ENCODE measurements at regions not wholly inside any gene's neighbourhood (a gene's known extent, or its start where the extent isn't known, plus 50 kb on each side); places are given as distances from the start of the nearest gene placed in this dataset.

DNA sequence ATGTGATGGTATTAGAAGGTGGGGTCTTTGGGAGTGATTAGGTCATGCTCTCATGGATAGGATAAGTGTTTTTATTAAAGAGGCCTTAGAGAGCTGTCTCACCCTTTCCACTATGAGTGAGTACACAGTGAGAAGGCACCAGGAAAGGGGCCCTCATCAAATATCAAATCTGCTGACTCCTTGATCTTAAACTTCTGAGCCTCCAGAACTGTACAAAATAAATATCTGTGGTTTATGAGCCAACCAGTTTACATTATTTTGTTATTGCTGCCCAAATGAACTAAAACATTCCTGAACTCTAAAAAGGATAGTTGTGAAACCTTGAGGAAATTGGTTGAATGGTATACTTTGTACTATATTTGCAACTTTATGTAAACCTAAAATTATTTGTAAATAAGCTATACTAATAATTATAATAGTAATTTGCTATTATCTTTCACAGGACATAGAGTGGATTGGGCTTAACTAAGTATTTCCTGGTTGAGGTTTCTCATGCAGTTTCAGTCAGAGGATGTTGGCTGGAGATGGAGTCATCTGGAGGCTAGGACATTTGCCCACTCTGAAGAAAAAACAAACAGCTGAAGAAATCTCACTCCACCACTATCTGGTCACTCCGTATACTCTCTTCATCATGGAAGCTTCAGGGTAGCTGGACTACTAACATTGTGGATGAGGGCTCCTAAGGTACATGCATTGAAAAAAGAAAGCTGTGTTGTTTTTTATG lies 1068.6 kb upstream of the CADM2 start:
- Histone ChIP-seq H3K9me3 (ENCODE audit: control insufficient read depth, insufficient read depth, low read length) (no peaks in the 10 kb centered on the region), H3K79me2 (ENCODE audit: control insufficient read depth, low read length) (no peaks in the 10 kb centered on the region), H3K9me2 (replicated peaks; ENCODE audit: control insufficient read depth, low read length) (no peaks in the 10 kb centered on the region), H3K36me3 (ENCODE audit: control insufficient read depth, low read length) (no peaks in the 10 kb centered on the region), H3K27ac (ENCODE audit: low read depth, low read length) (no peak overlapping the region), H3F3A (ENCODE audit: control insufficient read depth, insufficient read depth) (no peaks in the 10 kb centered on the region), H3K4me2 (ENCODE audit: low read length) (no peak overlapping the region), H4K20me1 (ENCODE audit: control insufficient read depth, insufficient read depth, low read depth, low read length) (no peaks in the 10 kb centered on the region), H3K4me3 (ENCODE audit: low read length) (no peak overlapping the region), H3K4me1 (ENCODE audit: control insufficient read depth, low read length) (no peaks in the 10 kb centered on the region), H3K27me3 (ENCODE audit: control insufficient read depth, low read length) (no peaks in the 10 kb centered on the region)
- no peak for TF ChIP-seq EZH2phosphoT487 (IDR thresholded peaks at IDR 0.05; ENCODE audit: borderline replicate concordance, low read length)
- TF ChIP-seq, protein P1, sequence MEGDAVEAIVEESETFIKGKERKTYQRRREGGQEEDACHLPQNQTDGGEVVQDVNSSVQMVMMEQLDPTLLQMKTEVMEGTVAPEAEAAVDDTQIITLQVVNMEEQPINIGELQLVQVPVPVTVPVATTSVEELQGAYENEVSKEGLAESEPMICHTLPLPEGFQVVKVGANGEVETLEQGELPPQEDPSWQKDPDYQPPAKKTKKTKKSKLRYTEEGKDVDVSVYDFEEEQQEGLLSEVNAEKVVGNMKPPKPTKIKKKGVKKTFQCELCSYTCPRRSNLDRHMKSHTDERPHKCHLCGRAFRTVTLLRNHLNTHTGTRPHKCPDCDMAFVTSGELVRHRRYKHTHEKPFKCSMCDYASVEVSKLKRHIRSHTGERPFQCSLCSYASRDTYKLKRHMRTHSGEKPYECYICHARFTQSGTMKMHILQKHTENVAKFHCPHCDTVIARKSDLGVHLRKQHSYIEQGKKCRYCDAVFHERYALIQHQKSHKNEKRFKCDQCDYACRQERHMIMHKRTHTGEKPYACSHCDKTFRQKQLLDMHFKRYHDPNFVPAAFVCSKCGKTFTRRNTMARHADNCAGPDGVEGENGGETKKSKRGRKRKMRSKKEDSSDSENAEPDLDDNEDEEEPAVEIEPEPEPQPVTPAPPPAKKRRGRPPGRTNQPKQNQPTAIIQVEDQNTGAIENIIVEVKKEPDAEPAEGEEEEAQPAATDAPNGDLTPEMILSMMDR (IDR thresholded peaks at IDR 0.05; ENCODE audit: low read depth, low read length, poor library complexity, severe bottlenecking), result no peak

DNA sequence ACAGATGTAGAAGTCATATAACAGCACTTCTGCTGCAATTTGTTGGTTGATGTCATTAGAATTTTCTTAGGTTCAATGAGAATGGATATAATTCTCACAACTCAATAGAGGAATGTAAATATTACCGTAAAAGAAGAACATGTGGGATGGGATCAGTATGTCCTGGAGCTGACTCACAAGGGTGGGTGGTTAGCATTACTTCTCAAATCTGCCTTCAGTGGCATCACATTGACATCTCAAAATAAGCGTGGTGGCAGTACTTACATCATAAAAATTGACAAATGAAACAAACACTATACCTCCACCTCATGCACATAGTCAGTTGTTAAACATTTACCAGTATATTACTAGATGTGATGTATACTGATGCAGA lies 1068.0 kb upstream of the CADM2 start:
- Histone ChIP-seq H3K9me3 (ENCODE audit: control insufficient read depth, insufficient read depth, low read length) (no peaks in the 10 kb centered on the region), H3K4me3 (ENCODE audit: low read length) (no peak overlapping the region), H3K9me2 (replicated peaks; ENCODE audit: control insufficient read depth, low read length) (no peaks in the 10 kb centered on the region), H3K36me3 (ENCODE audit: control insufficient read depth, low read length) (no peaks in the 10 kb centered on the region), H3K27ac (ENCODE audit: low read depth, low read length) (no peak overlapping the region), H3F3A (ENCODE audit: control insufficient read depth, insufficient read depth) (no peaks in the 10 kb centered on the region), H3K4me1 (ENCODE audit: control insufficient read depth, low read length) (no peaks in the 10 kb centered on the region), H3K4me2 (ENCODE audit: low read length) (no peak overlapping the region), H3K27me3 (ENCODE audit: control insufficient read depth, low read length) (no peaks in the 10 kb centered on the region), H4K20me1 (ENCODE audit: control insufficient read depth, insufficient read depth, low read depth, low read length) (no peaks in the 10 kb centered on the region), H3K79me2 (ENCODE audit: control insufficient read depth, low read length) (no peaks in the 10 kb centered on the region)
- no peak for TF ChIP-seq EZH2phosphoT487 (IDR thresholded peaks at IDR 0.05; ENCODE audit: borderline replicate concordance, low read length)
- TF ChIP-seq, protein P1 (IDR thresholded peaks at IDR 0.05; ENCODE audit: low read depth, low read length, poor library complexity, severe bottlenecking), result no peak

DNA sequence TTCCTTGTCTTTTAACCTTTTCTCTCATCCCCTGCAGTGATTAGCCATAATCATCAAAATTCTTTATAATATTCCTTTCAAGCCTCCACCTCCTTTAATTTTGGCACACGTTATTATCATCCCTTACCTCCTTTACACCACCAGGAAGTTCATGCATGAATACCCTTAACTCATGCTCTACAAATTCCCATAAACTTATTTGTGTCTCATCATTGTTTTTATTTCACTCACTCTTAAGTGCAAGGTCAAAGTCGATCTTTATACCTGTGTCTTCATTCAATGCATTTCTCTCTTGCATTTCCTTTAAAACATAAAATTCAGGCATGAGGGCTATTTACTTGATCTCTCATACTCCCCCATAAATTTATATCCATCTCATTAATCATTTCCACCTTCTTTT lies 1064.6 kb upstream of the CADM2 start:
- H3K36me3 ChIP-seq (ENCODE audit: control insufficient read depth, low read length), result no peaks in the 10 kb centered on the region
- H3K27ac ChIP-seq (ENCODE audit: low read depth, low read length), result no peak overlapping the region
- TF ChIP-seq, protein P1 (IDR thresholded peaks at IDR 0.05; ENCODE audit: low read depth, low read length, poor library complexity, severe bottlenecking), result no peak
- TF ChIP-seq EZH2phosphoT487 (IDR thresholded peaks at IDR 0.05; ENCODE audit: borderline replicate concordance, low read length), result no peak
- no peak overlapping the region for H3K4me2 ChIP-seq (ENCODE audit: low read length)
- H3K9me3 ChIP-seq (ENCODE audit: control insufficient read depth, insufficient read depth, low read length), result no peaks in the 10 kb centered on the region
- H4K20me1 ChIP-seq (ENCODE audit: control insufficient read depth, insufficient read depth, low read depth, low read length), result no peaks in the 10 kb centered on the region
- no peaks in the 10 kb centered on the region for H3K27me3 ChIP-seq (ENCODE audit: control insufficient read depth, low read length)
- H3K4me3 ChIP-seq (ENCODE audit: low read length), result no peak overlapping the region
- H3F3A ChIP-seq (ENCODE audit: control insufficient read depth, insufficient read depth), result no peaks in the 10 kb centered on the region
- H3K9me2 ChIP-seq (replicated peaks; ENCODE audit: control insufficient read depth, low read length), result no peaks in the 10 kb centered on the region
- H3K79me2 ChIP-seq (ENCODE audit: control insufficient read depth, low read length), result no peaks in the 10 kb centered on the region
- H3K4me1 ChIP-seq (ENCODE audit: control insufficient read depth, low read length), result no peaks in the 10 kb centered on the region

Measured in DOHH2 (cell line).